GM23338 (cell line): ENCODE measurements at regions not wholly inside any gene's neighbourhood (a gene's known extent, or its start where the extent isn't known, plus 50 kb on each side); places are given as distances from the start of the nearest gene placed in this dataset.

Experiments used
- ATAC-seq: fragments of 200-7000 bp; cut with Tn5 transposase; 3 replicates; pipeline ENCODE4 v1.9.1; 2020
- DNase-seq: peaks from one replicate; pipeline ENCODE4 v3.0.0-alpha.2; 2015; ENCODE audit warnings: low spot score
- H2AFZ ChIP-seq: fragments of 200-600 bp; sonication (generic); 2 replicates; pipeline ENCODE4 v1.8.0; 2016; ENCODE audit warnings: antibody characterized with exemption, mild to moderate bottlenecking, moderate library complexity
- H3F3A ChIP-seq: fragments of 200-600 bp; sonication (generic); replicated peaks from 2 replicates; pipeline ENCODE4 v1.8.0; 2017; ENCODE audit warnings: antibody characterized with exemption, mixed run types, low read depth
- H3K27ac ChIP-seq: fragments of 200-600 bp; sonication (generic); 2 replicates; pipeline ENCODE4 v1.6.1; 2016; ENCODE audit warnings: low read depth
- H3K27me3 ChIP-seq: fragments of 200-600 bp; sonication (generic); 2 replicates; pipeline ENCODE4 v1.8.0; 2016; ENCODE audit warnings: mild to moderate bottlenecking, mixed run types, moderate library complexity; ENCODE audit not compliant: insufficient read depth
- H3K36me3 ChIP-seq: fragments of 200-600 bp; sonication (generic); 2 replicates; pipeline ENCODE4 v1.8.0; 2016; ENCODE audit warnings: mild to moderate bottlenecking; ENCODE audit not compliant: insufficient read depth
- H3K4me1 ChIP-seq: fragments of 200-600 bp; sonication (generic); 2 replicates; pipeline ENCODE4 v1.8.0; 2016; ENCODE audit warnings: mild to moderate bottlenecking, moderate library complexity; ENCODE audit not compliant: insufficient read depth
- H3K4me2 ChIP-seq: fragments of 200-600 bp; sonication (generic); 2 replicates; pipeline ENCODE4 v1.7.1; 2017; ENCODE audit warnings: mixed run types
- H3K4me3 ChIP-seq: fragments of 200-600 bp; sonication (generic); 2 replicates; pipeline ENCODE4 v1.6.1; 2016; ENCODE audit warnings: mixed run types
- H3K79me2 ChIP-seq: fragments of 200-600 bp; sonication (generic); replicated peaks from 2 replicates; pipeline ENCODE4 v1.8.0; 2017; ENCODE audit warnings: mild to moderate bottlenecking; ENCODE audit not compliant: insufficient read depth
- H3K9me2 ChIP-seq: fragments of 200-600 bp; sonication (generic); 2 replicates; pipeline ENCODE4 v1.8.0; 2017; ENCODE audit not compliant: insufficient read depth
- H4K20me1 ChIP-seq: fragments of 200-600 bp; sonication (generic); replicated peaks from 2 replicates; pipeline ENCODE4 v1.8.0; 2017; ENCODE audit warnings: mild to moderate bottlenecking; ENCODE audit not compliant: insufficient read depth
- H3K27ac Mint-ChIP-seq: 2 replicates; pipeline ENCODE4 v1.8.0; 2020; ENCODE audit warnings: inconsistent platforms, mild to moderate bottlenecking, moderate library complexity, mixed read lengths
- H3K27me3 Mint-ChIP-seq: 3 replicates; pipeline ENCODE4 v1.8.0; 2022; ENCODE audit warnings: low read depth, mild to moderate bottlenecking, moderate library complexity, mixed read lengths, inconsistent platforms; ENCODE audit not compliant: insufficient read depth, poor library complexity
- H3K36me3 Mint-ChIP-seq: 3 replicates; pipeline ENCODE4 v1.8.0; 2021; ENCODE audit warnings: low read depth, mild to moderate bottlenecking, inconsistent platforms, moderate library complexity, mixed read lengths
- H3K4me1 Mint-ChIP-seq: 3 replicates; pipeline ENCODE4 v1.8.0; 2020; ENCODE audit warnings: mild to moderate bottlenecking, inconsistent platforms, mixed read lengths
- H3K4me3 Mint-ChIP-seq: 3 replicates; pipeline ENCODE4 v1.8.0; 2021; ENCODE audit warnings: moderate library complexity, mild to moderate bottlenecking, inconsistent platforms, mixed read lengths
- H3K9me3 Mint-ChIP-seq: 3 replicates; pipeline ENCODE4 v1.8.0; 2020; ENCODE audit warnings: moderate library complexity, mild to moderate bottlenecking, inconsistent platforms, mixed read lengths
- CREB1 ChIP-seq: fragments of 250-450 bp; sonication (Bioruptor Pico); IDR thresholded peaks from 2 replicates; pipeline ENCODE4 v1.5.0; 2020; ENCODE audit warnings: low read depth, mild to moderate bottlenecking, moderate library complexity
- EZH2 ChIP-seq: fragments of 200-600 bp; sonication (generic); IDR thresholded peaks from one replicate; pipeline ENCODE4 v1.8.0; 2017; ENCODE audit warnings: antibody characterized with exemption, mild to moderate bottlenecking, low read depth; ENCODE audit not compliant: unreplicated experiment
- JUNB ChIP-seq: IDR thresholded peaks from one replicate; pipeline ENCODE4 v1.6.1; 2016; ENCODE audit warnings: antibody characterized with exemption; ENCODE audit not compliant: unreplicated experiment
- NANOG ChIP-seq: IDR thresholded peaks from 2 replicates; pipeline ENCODE4 v1.6.1; 2016; ENCODE audit warnings: antibody characterized with exemption, borderline replicate concordance
- POLR2AphosphoS5 ChIP-seq: IDR thresholded peaks from 2 replicates; pipeline ENCODE4 v1.6.1; 2016; ENCODE audit warnings: antibody characterized with exemption, low read depth
- ZNF114 ChIP-seq: fragments of 250-450 bp; sonication (Bioruptor Pico); IDR thresholded peaks from 2 replicates; pipeline ENCODE4 v1.5.0; 2020; ENCODE audit warnings: mild to moderate bottlenecking, moderate library complexity
- ZNF331 ChIP-seq: fragments of 250-450 bp; sonication (Bioruptor Pico); IDR thresholded peaks from 2 replicates; pipeline ENCODE4 v1.5.0; 2020; ENCODE audit warnings: low read depth, mild to moderate bottlenecking, moderate library complexity
- TF ChIP-seq, protein P1 (sequence below): IDR thresholded peaks from one replicate; pipeline ENCODE4 v1.6.1; 2018; ENCODE audit warnings: antibody characterized with exemption; ENCODE audit not compliant: unreplicated experiment
- TF ChIP-seq, protein P2 (sequence below), 2 experiments: fragments of 200-600 bp in 1 of 2; sonication (generic) in 1 of 2; conservative IDR thresholded peaks; 2 replicates each; pipeline versions ENCODE4 v1.5.1 to v1.6.1; 2016 to 2017; ENCODE audit warnings: antibody characterized with exemption in 2 of 2, low read depth in 2 of 2, mild to moderate bottlenecking in 2 of 2, moderate library complexity in 1 of 2
- TF ChIP-seq, protein P3 (sequence below): IDR thresholded peaks from 2 replicates; pipeline ENCODE4 v1.6.1; 2016; ENCODE audit warnings: antibody characterized with exemption

DNA sequence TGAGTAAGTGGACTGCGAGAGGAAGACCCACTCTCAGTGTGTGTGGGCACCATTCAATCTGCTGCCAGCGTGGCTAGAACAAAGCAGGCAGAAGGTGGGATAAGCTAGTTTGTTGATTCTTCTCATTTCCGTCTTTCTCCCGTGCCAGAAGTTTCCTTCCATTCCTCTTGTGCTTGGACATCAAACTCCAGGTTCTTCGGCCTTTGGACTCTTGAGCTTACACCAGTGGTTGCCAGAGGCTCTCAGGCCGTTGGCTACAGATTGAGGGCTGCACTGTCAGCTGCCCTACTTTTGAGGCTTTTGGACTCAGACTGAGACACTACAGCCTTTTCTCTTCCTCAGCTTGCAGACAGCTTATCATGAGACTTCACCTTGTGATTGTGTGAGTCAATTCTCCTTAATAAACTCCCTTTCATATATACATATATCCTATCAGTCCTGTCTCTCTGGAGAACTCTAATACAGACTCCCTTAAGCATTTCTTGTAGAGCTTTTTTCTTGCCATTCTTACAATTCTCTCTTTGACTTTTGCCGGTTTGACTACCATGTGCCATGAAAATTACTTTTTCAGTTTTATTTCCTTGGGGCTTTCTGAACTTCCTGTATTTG, 494.9 kb downstream of the PRR16 start:
- Mint-ChIP-seq H3K36me3 (peaks cover 9% of the 10 kb centered on the region; the same call in 2 of the 3 replicates), H3K27ac (no peak overlapping the region), H3K4me1 (no peaks in the 10 kb centered on the region; the same call in 2 of the 3 replicates), H3K9me3 (peaks cover 12% of the 10 kb centered on the region), H3K27me3 (peaks cover 2% of the 10 kb centered on the region), H3K4me3 (no peak overlapping the region)
- Histone ChIP-seq H3K36me3 (no peaks in the 10 kb centered on the region), H3K9me2 (no peaks in the 10 kb centered on the region), H3K4me1 (no peaks in the 10 kb centered on the region), H4K20me1 (no peaks in the 10 kb centered on the region), H3K27ac (no peak overlapping the region), H3K4me3 (no peak overlapping the region), H3F3A (no peaks in the 10 kb centered on the region), H2AFZ (no peak overlapping the region; the same call in 1 of the 2 replicates), H3K79me2 (no peaks in the 10 kb centered on the region), H3K27me3 (no peaks in the 10 kb centered on the region), H3K4me2 (no peak overlapping the region)
- no peak for ATAC-seq
- DNase-seq: no peak
- TF ChIP-seq ZNF331 (CRISPR knock-in tag): no peak
- no peak for TF ChIP-seq CREB1
- TF ChIP-seq NANOG: no peak
- TF ChIP-seq JUNB: no peak
- TF ChIP-seq POLR2AphosphoS5: no peak
- TF ChIP-seq ZNF114 (CRISPR knock-in tag): no peak
- TF ChIP-seq EZH2: no peak
- TF ChIP-seq, protein P1, sequence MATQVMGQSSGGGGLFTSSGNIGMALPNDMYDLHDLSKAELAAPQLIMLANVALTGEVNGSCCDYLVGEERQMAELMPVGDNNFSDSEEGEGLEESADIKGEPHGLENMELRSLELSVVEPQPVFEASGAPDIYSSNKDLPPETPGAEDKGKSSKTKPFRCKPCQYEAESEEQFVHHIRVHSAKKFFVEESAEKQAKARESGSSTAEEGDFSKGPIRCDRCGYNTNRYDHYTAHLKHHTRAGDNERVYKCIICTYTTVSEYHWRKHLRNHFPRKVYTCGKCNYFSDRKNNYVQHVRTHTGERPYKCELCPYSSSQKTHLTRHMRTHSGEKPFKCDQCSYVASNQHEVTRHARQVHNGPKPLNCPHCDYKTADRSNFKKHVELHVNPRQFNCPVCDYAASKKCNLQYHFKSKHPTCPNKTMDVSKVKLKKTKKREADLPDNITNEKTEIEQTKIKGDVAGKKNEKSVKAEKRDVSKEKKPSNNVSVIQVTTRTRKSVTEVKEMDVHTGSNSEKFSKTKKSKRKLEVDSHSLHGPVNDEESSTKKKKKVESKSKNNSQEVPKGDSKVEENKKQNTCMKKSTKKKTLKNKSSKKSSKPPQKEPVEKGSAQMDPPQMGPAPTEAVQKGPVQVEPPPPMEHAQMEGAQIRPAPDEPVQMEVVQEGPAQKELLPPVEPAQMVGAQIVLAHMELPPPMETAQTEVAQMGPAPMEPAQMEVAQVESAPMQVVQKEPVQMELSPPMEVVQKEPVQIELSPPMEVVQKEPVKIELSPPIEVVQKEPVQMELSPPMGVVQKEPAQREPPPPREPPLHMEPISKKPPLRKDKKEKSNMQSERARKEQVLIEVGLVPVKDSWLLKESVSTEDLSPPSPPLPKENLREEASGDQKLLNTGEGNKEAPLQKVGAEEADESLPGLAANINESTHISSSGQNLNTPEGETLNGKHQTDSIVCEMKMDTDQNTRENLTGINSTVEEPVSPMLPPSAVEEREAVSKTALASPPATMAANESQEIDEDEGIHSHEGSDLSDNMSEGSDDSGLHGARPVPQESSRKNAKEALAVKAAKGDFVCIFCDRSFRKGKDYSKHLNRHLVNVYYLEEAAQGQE: no peak
- TF ChIP-seq, protein P2, sequence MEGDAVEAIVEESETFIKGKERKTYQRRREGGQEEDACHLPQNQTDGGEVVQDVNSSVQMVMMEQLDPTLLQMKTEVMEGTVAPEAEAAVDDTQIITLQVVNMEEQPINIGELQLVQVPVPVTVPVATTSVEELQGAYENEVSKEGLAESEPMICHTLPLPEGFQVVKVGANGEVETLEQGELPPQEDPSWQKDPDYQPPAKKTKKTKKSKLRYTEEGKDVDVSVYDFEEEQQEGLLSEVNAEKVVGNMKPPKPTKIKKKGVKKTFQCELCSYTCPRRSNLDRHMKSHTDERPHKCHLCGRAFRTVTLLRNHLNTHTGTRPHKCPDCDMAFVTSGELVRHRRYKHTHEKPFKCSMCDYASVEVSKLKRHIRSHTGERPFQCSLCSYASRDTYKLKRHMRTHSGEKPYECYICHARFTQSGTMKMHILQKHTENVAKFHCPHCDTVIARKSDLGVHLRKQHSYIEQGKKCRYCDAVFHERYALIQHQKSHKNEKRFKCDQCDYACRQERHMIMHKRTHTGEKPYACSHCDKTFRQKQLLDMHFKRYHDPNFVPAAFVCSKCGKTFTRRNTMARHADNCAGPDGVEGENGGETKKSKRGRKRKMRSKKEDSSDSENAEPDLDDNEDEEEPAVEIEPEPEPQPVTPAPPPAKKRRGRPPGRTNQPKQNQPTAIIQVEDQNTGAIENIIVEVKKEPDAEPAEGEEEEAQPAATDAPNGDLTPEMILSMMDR (conservative IDR thresholded peaks at IDR 0.05; ENCODE audit: low read depth in 2 of 2): no peak
- TF ChIP-seq, protein P3, sequence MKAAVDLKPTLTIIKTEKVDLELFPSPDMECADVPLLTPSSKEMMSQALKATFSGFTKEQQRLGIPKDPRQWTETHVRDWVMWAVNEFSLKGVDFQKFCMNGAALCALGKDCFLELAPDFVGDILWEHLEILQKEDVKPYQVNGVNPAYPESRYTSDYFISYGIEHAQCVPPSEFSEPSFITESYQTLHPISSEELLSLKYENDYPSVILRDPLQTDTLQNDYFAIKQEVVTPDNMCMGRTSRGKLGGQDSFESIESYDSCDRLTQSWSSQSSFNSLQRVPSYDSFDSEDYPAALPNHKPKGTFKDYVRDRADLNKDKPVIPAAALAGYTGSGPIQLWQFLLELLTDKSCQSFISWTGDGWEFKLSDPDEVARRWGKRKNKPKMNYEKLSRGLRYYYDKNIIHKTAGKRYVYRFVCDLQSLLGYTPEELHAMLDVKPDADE: no peak
